ENCODE measurements at regions not wholly inside any gene's neighbourhood (a gene's known extent, or its start where the extent isn't known, plus 50 kb on each side); places are given as distances from the start of the nearest gene placed in this dataset.

DNA sequence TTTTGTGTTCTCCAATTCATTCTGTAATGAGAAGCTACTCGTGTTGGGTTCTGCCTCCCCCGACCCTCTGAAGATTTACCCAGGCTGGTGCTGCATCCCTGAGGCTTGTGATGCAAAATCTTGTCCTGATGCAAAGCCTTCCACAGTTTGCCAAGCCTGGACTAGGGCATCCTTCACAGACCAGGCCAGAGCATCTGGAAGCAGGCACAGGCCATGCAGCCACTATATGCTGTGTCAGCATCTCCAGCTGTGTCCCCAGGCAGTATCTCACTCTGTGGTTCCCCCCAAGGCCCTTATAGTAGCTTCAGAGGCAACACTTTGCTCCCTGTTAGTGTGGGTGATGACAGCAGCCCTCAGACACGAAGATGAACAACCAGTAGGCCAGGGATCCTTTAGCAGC, 77.3 kb upstream of the RCN1 start:
- TF ChIP-seq, protein P1, sequence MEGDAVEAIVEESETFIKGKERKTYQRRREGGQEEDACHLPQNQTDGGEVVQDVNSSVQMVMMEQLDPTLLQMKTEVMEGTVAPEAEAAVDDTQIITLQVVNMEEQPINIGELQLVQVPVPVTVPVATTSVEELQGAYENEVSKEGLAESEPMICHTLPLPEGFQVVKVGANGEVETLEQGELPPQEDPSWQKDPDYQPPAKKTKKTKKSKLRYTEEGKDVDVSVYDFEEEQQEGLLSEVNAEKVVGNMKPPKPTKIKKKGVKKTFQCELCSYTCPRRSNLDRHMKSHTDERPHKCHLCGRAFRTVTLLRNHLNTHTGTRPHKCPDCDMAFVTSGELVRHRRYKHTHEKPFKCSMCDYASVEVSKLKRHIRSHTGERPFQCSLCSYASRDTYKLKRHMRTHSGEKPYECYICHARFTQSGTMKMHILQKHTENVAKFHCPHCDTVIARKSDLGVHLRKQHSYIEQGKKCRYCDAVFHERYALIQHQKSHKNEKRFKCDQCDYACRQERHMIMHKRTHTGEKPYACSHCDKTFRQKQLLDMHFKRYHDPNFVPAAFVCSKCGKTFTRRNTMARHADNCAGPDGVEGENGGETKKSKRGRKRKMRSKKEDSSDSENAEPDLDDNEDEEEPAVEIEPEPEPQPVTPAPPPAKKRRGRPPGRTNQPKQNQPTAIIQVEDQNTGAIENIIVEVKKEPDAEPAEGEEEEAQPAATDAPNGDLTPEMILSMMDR (IDR thresholded peaks at IDR 0.05) = no peak
- no peak for TF ChIP-seq POLR2A (IDR thresholded peaks at IDR 0.05)

All from adrenal gland (tissue), 5 donors.